ENCODE measurements at regions not wholly inside any gene's neighbourhood (a gene's known extent, or its start where the extent isn't known, plus 50 kb on each side); places are given as distances from the start of the nearest gene placed in this dataset.

DNA sequence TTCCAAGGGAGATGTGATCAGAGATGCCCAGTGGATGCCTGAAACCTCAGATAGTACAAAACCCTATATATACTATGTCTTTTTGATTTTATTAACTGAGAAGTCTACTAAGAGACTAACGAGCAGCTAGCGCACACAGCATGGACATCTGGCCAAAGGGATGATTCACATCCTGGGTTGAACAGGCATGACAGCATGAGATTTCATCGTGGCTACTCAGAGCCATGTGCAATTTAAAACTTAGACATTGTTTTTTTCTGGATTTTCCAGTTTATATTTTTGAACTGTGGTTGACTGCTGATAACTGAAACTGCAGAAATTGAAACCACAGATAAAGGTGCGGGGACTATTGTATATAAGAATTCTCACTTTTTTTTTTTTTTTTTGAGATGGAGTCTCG is 2252.9 kb upstream of the AGA start:
- Histone ChIP-seq H3K4me1 (ENCODE audit: insufficient read depth, low read length, poor library complexity, severe bottlenecking) (no peaks in the 10 kb centered on the region), H3K27me3 (replicated peaks; ENCODE audit: insufficient read depth, low read depth, low read length, poor library complexity) (no peaks in the 10 kb centered on the region), H3K27ac (ENCODE audit: low read depth, low read length, poor library complexity, severe bottlenecking) (no peak overlapping the region), H3K9me3 (ENCODE audit: low read depth, low read length, poor library complexity, severe bottlenecking) (no peaks in the 10 kb centered on the region), H3K4me3 (ENCODE audit: low read depth, low read length, poor library complexity, severe bottlenecking) (no peak overlapping the region), H3K36me3 (ENCODE audit: insufficient read depth, low read length, poor library complexity, severe bottlenecking) (no peaks in the 10 kb centered on the region)
- no peak for DNase-seq (ENCODE audit: low spot score)
- intact Hi-C loops (cut with micrococcal nuclease; ENCODE audit: unreplicated experiment), result no loop called here
- ChIA-PET CTCF (no interaction called here), POLR2A (ENCODE audit: low non-redundant PET) (no interaction called here)
- TF ChIP-seq, protein P1, sequence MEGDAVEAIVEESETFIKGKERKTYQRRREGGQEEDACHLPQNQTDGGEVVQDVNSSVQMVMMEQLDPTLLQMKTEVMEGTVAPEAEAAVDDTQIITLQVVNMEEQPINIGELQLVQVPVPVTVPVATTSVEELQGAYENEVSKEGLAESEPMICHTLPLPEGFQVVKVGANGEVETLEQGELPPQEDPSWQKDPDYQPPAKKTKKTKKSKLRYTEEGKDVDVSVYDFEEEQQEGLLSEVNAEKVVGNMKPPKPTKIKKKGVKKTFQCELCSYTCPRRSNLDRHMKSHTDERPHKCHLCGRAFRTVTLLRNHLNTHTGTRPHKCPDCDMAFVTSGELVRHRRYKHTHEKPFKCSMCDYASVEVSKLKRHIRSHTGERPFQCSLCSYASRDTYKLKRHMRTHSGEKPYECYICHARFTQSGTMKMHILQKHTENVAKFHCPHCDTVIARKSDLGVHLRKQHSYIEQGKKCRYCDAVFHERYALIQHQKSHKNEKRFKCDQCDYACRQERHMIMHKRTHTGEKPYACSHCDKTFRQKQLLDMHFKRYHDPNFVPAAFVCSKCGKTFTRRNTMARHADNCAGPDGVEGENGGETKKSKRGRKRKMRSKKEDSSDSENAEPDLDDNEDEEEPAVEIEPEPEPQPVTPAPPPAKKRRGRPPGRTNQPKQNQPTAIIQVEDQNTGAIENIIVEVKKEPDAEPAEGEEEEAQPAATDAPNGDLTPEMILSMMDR (conservative IDR thresholded peaks at IDR 0.05; ENCODE audit: low read depth, low read length), result no peak
- TF ChIP-seq EZH2 (IDR thresholded peaks at IDR 0.05; ENCODE audit: borderline replicate concordance, low read depth, low read length, poor library complexity, severe bottlenecking), result no peak
- no TSS peak for BruUV-seq (replicated peaks)

- Histone ChIP-seq H3K36me3 (ENCODE audit: insufficient read depth, low read length, poor library complexity, severe bottlenecking) (no peaks in the 10 kb centered on the region), H3K4me3 (ENCODE audit: low read depth, low read length, poor library complexity, severe bottlenecking) (no peak overlapping the region), H3K27me3 (replicated peaks; ENCODE audit: insufficient read depth, low read depth, low read length, poor library complexity) (no peaks in the 10 kb centered on the region), H3K9me3 (ENCODE audit: low read depth, low read length, poor library complexity, severe bottlenecking) (no peaks in the 10 kb centered on the region), H3K27ac (ENCODE audit: low read depth, low read length, poor library complexity, severe bottlenecking) (no peak overlapping the region), H3K4me1 (ENCODE audit: insufficient read depth, low read length, poor library complexity, severe bottlenecking) (no peaks in the 10 kb centered on the region)
- TF ChIP-seq, protein P1 (conservative IDR thresholded peaks at IDR 0.05; ENCODE audit: low read depth, low read length), result no peak
- TF ChIP-seq EZH2 (IDR thresholded peaks at IDR 0.05; ENCODE audit: borderline replicate concordance, low read depth, low read length, poor library complexity, severe bottlenecking), result no peak
- ChIA-PET POLR2A (ENCODE audit: low non-redundant PET) (no interaction called here), CTCF (no interaction called here)
- BruUV-seq (replicated peaks), result no TSS peak
- DNase-seq (ENCODE audit: low spot score), result no peak
- intact Hi-C loops (cut with micrococcal nuclease; ENCODE audit: unreplicated experiment), result no loop called here
These were observed 2256.1 kb upstream of the AGA start for GRCh38 chr4:179698321-179698720.

- intact Hi-C loops (cut with micrococcal nuclease; ENCODE audit: unreplicated experiment), result no loop called here
- Histone ChIP-seq H3K27me3 (replicated peaks; ENCODE audit: insufficient read depth, low read depth, low read length, poor library complexity) (no peaks in the 10 kb centered on the region), H3K9me3 (ENCODE audit: low read depth, low read length, poor library complexity, severe bottlenecking) (no peaks in the 10 kb centered on the region), H3K4me1 (ENCODE audit: insufficient read depth, low read length, poor library complexity, severe bottlenecking) (no peaks in the 10 kb centered on the region), H3K4me3 (ENCODE audit: low read depth, low read length, poor library complexity, severe bottlenecking) (no peak overlapping the region), H3K36me3 (ENCODE audit: insufficient read depth, low read length, poor library complexity, severe bottlenecking) (no peaks in the 10 kb centered on the region), H3K27ac (ENCODE audit: low read depth, low read length, poor library complexity, severe bottlenecking) (no peak overlapping the region)
- POLR2A ChIA-PET (ENCODE audit: low non-redundant PET), result no interaction called here
- no peak for DNase-seq (ENCODE audit: low spot score)
- no TSS peak for BruUV-seq (replicated peaks)
- CTCF ChIA-PET, result no interaction called here
- TF ChIP-seq EZH2 (IDR thresholded peaks at IDR 0.05; ENCODE audit: borderline replicate concordance, low read depth, low read length, poor library complexity, severe bottlenecking), result no peak
- TF ChIP-seq, protein P1 (conservative IDR thresholded peaks at IDR 0.05; ENCODE audit: low read depth, low read length), result no peak
These were observed 2267.9 kb upstream of the AGA start for GRCh38 chr4:179709961-179710624.
